ENCODE measurements at regions not wholly inside any gene's neighbourhood (a gene's known extent, or its start where the extent isn't known, plus 50 kb on each side); places are given as distances from the start of the nearest gene placed in this dataset.
"Not testable (repeated sequence)": the region's sequence is repeated elsewhere in the genome, so short reads cannot be mapped to it uniquely, and the experiment has no call there.

- H3K27me3 Mint-ChIP-seq (ENCODE audit: unreplicated experiment) = no peaks in the 10 kb centered on the region
- no peaks in the 10 kb centered on the region for H3K4me1 Mint-ChIP-seq (ENCODE audit: unreplicated experiment)
- DNase-seq (ENCODE audit: low spot score) = no peak
- no peaks in the 10 kb centered on the region for H3K36me3 Mint-ChIP-seq (ENCODE audit: low read depth, unreplicated experiment)
- H3K27ac Mint-ChIP-seq (ENCODE audit: unreplicated experiment) = no peak overlapping the region
- TF ChIP-seq CTCF (IDR thresholded peaks at IDR 0.05; ENCODE audit: unreplicated experiment) = no peak
- H3K9me3 Mint-ChIP-seq (ENCODE audit: unreplicated experiment) = no peaks in the 10 kb centered on the region
- H3K4me3 Mint-ChIP-seq (ENCODE audit: unreplicated experiment) = no peak overlapping the region
Observed at GRCh38 chr11:28903716-28904115, 795.5 kb downstream of the METTL15 start.

- H3K4me3 Mint-ChIP-seq (ENCODE audit: unreplicated experiment) = no peak overlapping the region
- no peak for DNase-seq (ENCODE audit: low spot score)
- H3K36me3 Mint-ChIP-seq (ENCODE audit: low read depth, unreplicated experiment) = no peaks in the 10 kb centered on the region
- no peaks in the 10 kb centered on the region for H3K27me3 Mint-ChIP-seq (ENCODE audit: unreplicated experiment)
- H3K27ac Mint-ChIP-seq (ENCODE audit: unreplicated experiment) = no peak overlapping the region
- H3K9me3 Mint-ChIP-seq (ENCODE audit: unreplicated experiment) = no peaks in the 10 kb centered on the region
- H3K4me1 Mint-ChIP-seq (ENCODE audit: unreplicated experiment) = no peaks in the 10 kb centered on the region
- TF ChIP-seq CTCF (IDR thresholded peaks at IDR 0.05; ENCODE audit: unreplicated experiment) = no peak
Observed at GRCh38 chr11:28900427-28900826, 792.2 kb downstream of the METTL15 start.

GRCh38 chr11:28899706-28900105 lies 791.5 kb downstream of the METTL15 start:
- Mint-ChIP-seq H3K27ac (ENCODE audit: unreplicated experiment) (no peak overlapping the region), H3K27me3 (ENCODE audit: unreplicated experiment) (no peaks in the 10 kb centered on the region), H3K4me3 (ENCODE audit: unreplicated experiment) (no peak overlapping the region), H3K36me3 (ENCODE audit: low read depth, unreplicated experiment) (no peaks in the 10 kb centered on the region), H3K9me3 (ENCODE audit: unreplicated experiment) (no peaks in the 10 kb centered on the region), H3K4me1 (ENCODE audit: unreplicated experiment) (no peaks in the 10 kb centered on the region)
- no peak for TF ChIP-seq CTCF (IDR thresholded peaks at IDR 0.05; ENCODE audit: unreplicated experiment)
- no peak for DNase-seq (ENCODE audit: low spot score)

- H3K27ac Mint-ChIP-seq (ENCODE audit: unreplicated experiment); H3K36me3 Mint-ChIP-seq (ENCODE audit: low read depth, unreplicated experiment); H3K4me1 Mint-ChIP-seq (ENCODE audit: unreplicated experiment); H3K27me3 Mint-ChIP-seq (ENCODE audit: unreplicated experiment); H3K4me3 Mint-ChIP-seq (ENCODE audit: unreplicated experiment); DNase-seq (ENCODE audit: low spot score); H3K9me3 Mint-ChIP-seq (ENCODE audit: unreplicated experiment): not testable (repeated sequence)
Observed at GRCh38 chr11:28890601-28891040, 782.4 kb downstream of the METTL15 start.

- H3K27me3 Mint-ChIP-seq (ENCODE audit: unreplicated experiment) = peaks cover 2% of the 10 kb centered on the region
- H3K4me1 Mint-ChIP-seq (ENCODE audit: unreplicated experiment) = peaks cover 6% of the 10 kb centered on the region
- H3K4me3 Mint-ChIP-seq (ENCODE audit: unreplicated experiment) = no peak overlapping the region
- H3K36me3 Mint-ChIP-seq (ENCODE audit: low read depth, unreplicated experiment) = no peaks in the 10 kb centered on the region
- no peaks in the 10 kb centered on the region for H3K9me3 Mint-ChIP-seq (ENCODE audit: unreplicated experiment)
- H3K27ac Mint-ChIP-seq (ENCODE audit: unreplicated experiment) = no peak overlapping the region
- no peak for DNase-seq (ENCODE audit: low spot score)
- TF ChIP-seq CTCF (IDR thresholded peaks at IDR 0.05; ENCODE audit: unreplicated experiment) = no peak
Observed at GRCh38 chr11:28887681-28888080, 779.5 kb downstream of the METTL15 start.

GRCh38 chr11:28879869-28880268 lies 771.7 kb downstream of the METTL15 start:
- DNase-seq (ENCODE audit: low spot score) = no peak
- TF ChIP-seq CTCF (IDR thresholded peaks at IDR 0.05; ENCODE audit: unreplicated experiment) = no peak
- Mint-ChIP-seq H3K9me3 (ENCODE audit: unreplicated experiment) (no peaks in the 10 kb centered on the region), H3K36me3 (ENCODE audit: low read depth, unreplicated experiment) (no peaks in the 10 kb centered on the region), H3K4me1 (ENCODE audit: unreplicated experiment) (no peaks in the 10 kb centered on the region), H3K27ac (ENCODE audit: unreplicated experiment) (no peak overlapping the region), H3K27me3 (ENCODE audit: unreplicated experiment) (no peaks in the 10 kb centered on the region), H3K4me3 (ENCODE audit: unreplicated experiment) (no peak overlapping the region)

Data from endothelial cell (in vitro differentiated cells).